H1 (cell line): ENCODE measurements at regions not wholly inside any gene's neighbourhood (a gene's known extent, or its start where the extent isn't known, plus 50 kb on each side); places are given as distances from the start of the nearest gene placed in this dataset.

Experiments used
- CEBPB ChIP-seq: IDR thresholded peaks from 2 replicates; pipeline ENCODE4 v1.6.1; 2012; ENCODE audit warnings: low read depth, low read length
- EP300 ChIP-seq, 2 experiments: IDR thresholded peaks; 1 replicate in 1 of 2; 2 replicates in 1 of 2; pipeline ENCODE4 v1.6.1; 2011 to 2012; ENCODE audit warnings: low read depth in 2 of 2, low read length in 2 of 2, mild to moderate bottlenecking in 2 of 2, borderline replicate concordance in 1 of 2, inconsistent platforms in 1 of 2, moderate library complexity in 1 of 2
- EZH2 ChIP-seq: fragments of 200-600 bp; sonication (generic); IDR thresholded peaks from 2 replicates; pipeline ENCODE4 v1.7.1; 2012; ENCODE audit warnings: low read depth, mild to moderate bottlenecking, moderate library complexity, low read length, inconsistent platforms; ENCODE audit not compliant: severe bottlenecking
- JUND ChIP-seq: IDR thresholded peaks from 2 replicates; pipeline ENCODE4 v1.6.1; 2011; ENCODE audit warnings: mild to moderate bottlenecking, improper control_type of control experiment, low read length
- POLR2A ChIP-seq, 2 experiments: IDR thresholded peaks; 1 replicate in 1 of 2; 2 replicates in 1 of 2; pipeline ENCODE4 v1.6.1; 2011; ENCODE audit warnings: low read depth in 2 of 2, low read length in 2 of 2, mild to moderate bottlenecking in 2 of 2; ENCODE audit errors: control extremely low read depth in 1 of 2
- POLR2AphosphoS5 ChIP-seq: IDR thresholded peaks from 2 replicates; pipeline ENCODE4 v1.6.1; 2011; ENCODE audit warnings: low read depth, low read length
- RAD21 ChIP-seq, 2 experiments: IDR thresholded peaks in 1 of 2; conservative IDR thresholded peaks in 1 of 2; 2 replicates each; pipeline ENCODE4 v1.6.1; 2011; ENCODE audit warnings: low read depth in 2 of 2, low read length in 2 of 2, improper control_type of control experiment in 1 of 2, inconsistent platforms in 1 of 2, mild to moderate bottlenecking in 1 of 2, moderate library complexity in 1 of 2
- RXRA ChIP-seq: IDR thresholded peaks from 2 replicates; pipeline ENCODE4 v1.6.1; 2011; ENCODE audit warnings: low read depth, mild to moderate bottlenecking, low read length, moderate library complexity; ENCODE audit not compliant: insufficient read depth
- SIN3A ChIP-seq, 2 experiments: IDR thresholded peaks in 1 of 2; conservative IDR thresholded peaks in 1 of 2; 2 replicates each; pipeline ENCODE4 v1.6.1; 2011 to 2012; ENCODE audit warnings: low read length in 2 of 2, improper control_type of control experiment in 1 of 2, low read depth in 1 of 2, mild to moderate bottlenecking in 1 of 2
- TEAD4 ChIP-seq: IDR thresholded peaks from 2 replicates; pipeline ENCODE4 v1.6.1; 2012; ENCODE audit warnings: low read depth, low read length, inconsistent platforms, mixed read lengths
- ZNF274 ChIP-seq: IDR thresholded peaks from 2 replicates; pipeline ENCODE4 v1.7.0; 2012; ENCODE audit warnings: low read length, borderline replicate concordance; ENCODE audit errors: extremely low read depth
- TF ChIP-seq, protein P1 (sequence below), 3 experiments: IDR thresholded peaks; 1 replicate in 2 of 3; 2 replicates in 1 of 3; pipeline versions ENCODE4 v1.5.1 to v1.6.1; 2011; ENCODE audit warnings: low read length in 3 of 3, mild to moderate bottlenecking in 3 of 3, inconsistent platforms in 2 of 3, low read depth in 1 of 3, moderate library complexity in 1 of 3; ENCODE audit not compliant: insufficient read depth in 1 of 3; ENCODE audit errors: control extremely low read depth in 1 of 3

DNA sequence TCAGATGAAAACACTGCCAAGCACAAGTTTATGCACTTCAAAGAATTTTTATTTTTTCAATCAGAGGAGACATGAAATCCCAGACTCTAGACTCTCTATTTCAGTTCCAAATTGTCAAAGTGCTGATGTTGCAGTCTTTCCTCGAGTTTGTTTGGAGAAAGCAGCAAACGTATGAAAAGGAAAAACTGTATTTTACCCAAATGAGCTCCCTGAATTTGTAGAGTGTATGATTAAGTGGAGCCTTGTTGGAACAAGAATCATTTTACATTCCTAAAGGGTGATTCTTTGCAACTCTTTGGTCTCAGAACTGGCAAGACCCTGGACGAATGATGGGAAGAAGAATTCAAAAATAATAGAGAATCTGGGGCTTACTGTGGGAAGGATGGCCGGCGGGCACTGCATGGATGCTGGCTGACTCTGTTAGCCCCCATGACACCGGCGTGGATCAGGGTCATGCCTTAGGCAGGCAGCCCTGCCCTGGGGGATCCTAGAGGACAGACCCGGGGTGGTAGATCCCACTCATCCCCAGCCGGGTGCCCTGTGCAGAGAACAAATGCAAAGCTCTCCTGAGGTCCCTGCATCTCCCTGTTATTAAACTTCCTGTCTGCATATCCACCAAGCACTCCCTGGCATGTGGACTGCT is 207.4 kb downstream of the FNDC1 start:
- TF ChIP-seq CEBPB, result no peak
- TF ChIP-seq RAD21 (IDR thresholded peaks at IDR 0.05 in 1 of 2, conservative IDR thresholded peaks at IDR 0.05 in 1 of 2; ENCODE audit: low read depth in 2 of 2, low read length in 2 of 2), result no peak
- TF ChIP-seq, protein P1, sequence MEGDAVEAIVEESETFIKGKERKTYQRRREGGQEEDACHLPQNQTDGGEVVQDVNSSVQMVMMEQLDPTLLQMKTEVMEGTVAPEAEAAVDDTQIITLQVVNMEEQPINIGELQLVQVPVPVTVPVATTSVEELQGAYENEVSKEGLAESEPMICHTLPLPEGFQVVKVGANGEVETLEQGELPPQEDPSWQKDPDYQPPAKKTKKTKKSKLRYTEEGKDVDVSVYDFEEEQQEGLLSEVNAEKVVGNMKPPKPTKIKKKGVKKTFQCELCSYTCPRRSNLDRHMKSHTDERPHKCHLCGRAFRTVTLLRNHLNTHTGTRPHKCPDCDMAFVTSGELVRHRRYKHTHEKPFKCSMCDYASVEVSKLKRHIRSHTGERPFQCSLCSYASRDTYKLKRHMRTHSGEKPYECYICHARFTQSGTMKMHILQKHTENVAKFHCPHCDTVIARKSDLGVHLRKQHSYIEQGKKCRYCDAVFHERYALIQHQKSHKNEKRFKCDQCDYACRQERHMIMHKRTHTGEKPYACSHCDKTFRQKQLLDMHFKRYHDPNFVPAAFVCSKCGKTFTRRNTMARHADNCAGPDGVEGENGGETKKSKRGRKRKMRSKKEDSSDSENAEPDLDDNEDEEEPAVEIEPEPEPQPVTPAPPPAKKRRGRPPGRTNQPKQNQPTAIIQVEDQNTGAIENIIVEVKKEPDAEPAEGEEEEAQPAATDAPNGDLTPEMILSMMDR (IDR thresholded peaks at IDR 0.05; ENCODE audit: control extremely low read depth in 1 of 3, insufficient read depth in 1 of 3, low read depth in 1 of 3, low read length in 3 of 3), result no peak
- TF ChIP-seq EZH2, result no peak
- TF ChIP-seq POLR2A (IDR thresholded peaks at IDR 0.05; ENCODE audit: control extremely low read depth in 1 of 2, low read depth in 2 of 2, low read length in 2 of 2), result no peak
- TF ChIP-seq POLR2AphosphoS5, result no peak
- no peak for TF ChIP-seq ZNF274
- TF ChIP-seq TEAD4, result no peak
- no peak for TF ChIP-seq SIN3A (conservative IDR thresholded peaks at IDR 0.05 in 1 of 2, IDR thresholded peaks at IDR 0.05 in 1 of 2; ENCODE audit: low read depth in 1 of 2, low read length in 2 of 2)
- TF ChIP-seq JUND, result no peak
- no peak for TF ChIP-seq RXRA
- no peak for TF ChIP-seq EP300 (IDR thresholded peaks at IDR 0.05; ENCODE audit: borderline replicate concordance in 1 of 2, low read depth in 2 of 2, low read length in 2 of 2)
